ENCODE measurements at regions not wholly inside any gene's neighbourhood (a gene's known extent, or its start where the extent isn't known, plus 50 kb on each side); places are given as distances from the start of the nearest gene placed in this dataset.
"Not testable (repeated sequence)": the region's sequence is repeated elsewhere in the genome, so short reads cannot be mapped to it uniquely, and the experiment has no call there.

GRCh38 chr2:109707281-109708147 is 86.6 kb upstream of the RGPD5 start:
- Histone ChIP-seq H3K4me3 (ENCODE audit: extremely low read depth, insufficient read depth, low read length, poor library complexity, severe bottlenecking) (no peak overlapping the region), H3K36me3 (ENCODE audit: control insufficient read depth, insufficient read depth, low read length) (no peaks in the 10 kb centered on the region), H3K27ac (ENCODE audit: low read depth, low read length, severe bottlenecking) (no peak overlapping the region), H3K4me1 (ENCODE audit: control insufficient read depth, insufficient read depth, low read length, poor library complexity, severe bottlenecking) (peaks cover 2% of the 10 kb centered on the region), H3K9me3 (ENCODE audit: control insufficient read depth, low read length) (no peaks in the 10 kb centered on the region)
- 83 to 91% methylated on average over 3 to 7 of the region's 9 CpGs for WGBS, 2 experiments (ENCODE audit: insufficient coverage in 2 of 2)

- Histone ChIP-seq H3K27ac (ENCODE audit: low read depth, low read length, severe bottlenecking) (no peak overlapping the region), H3K36me3 (ENCODE audit: control insufficient read depth, insufficient read depth, low read length) (no peaks in the 10 kb centered on the region), H3K4me1 (ENCODE audit: control insufficient read depth, insufficient read depth, low read length, poor library complexity, severe bottlenecking) (no peaks in the 10 kb centered on the region), H3K9me3 (ENCODE audit: control insufficient read depth, low read length) (no peaks in the 10 kb centered on the region), H3K4me3 (ENCODE audit: extremely low read depth, insufficient read depth, low read length, poor library complexity, severe bottlenecking) (no peak overlapping the region)
- 92 to 97% methylated on average over 5 of the region's 7 CpGs for WGBS, 2 experiments (ENCODE audit: insufficient coverage in 2 of 2)
These were observed 83.4 kb upstream of the RGPD5 start for GRCh38 chr2:109710505-109711229.

- no peaks in the 10 kb centered on the region for H3K9me3 ChIP-seq (ENCODE audit: control insufficient read depth, low read length)
- H3K27ac ChIP-seq (ENCODE audit: low read depth, low read length, severe bottlenecking), result no peak overlapping the region
- H3K4me3 ChIP-seq (ENCODE audit: extremely low read depth, insufficient read depth, low read length, poor library complexity, severe bottlenecking), result no peak overlapping the region
- 81 to 84% methylated on average over 10 to 11 of the region's 11 CpGs for WGBS, 2 experiments (ENCODE audit: insufficient coverage in 2 of 2)
- H3K36me3 ChIP-seq (ENCODE audit: control insufficient read depth, insufficient read depth, low read length), result no peaks in the 10 kb centered on the region
- no peaks in the 10 kb centered on the region for H3K4me1 ChIP-seq (ENCODE audit: control insufficient read depth, insufficient read depth, low read length, poor library complexity, severe bottlenecking)
These were observed 82.6 kb upstream of the RGPD5 start for GRCh38 chr2:109711230-109712122.

- no peaks in the 10 kb centered on the region for H3K36me3 ChIP-seq (ENCODE audit: control insufficient read depth, insufficient read depth, low read length)
- H3K27ac ChIP-seq (ENCODE audit: low read depth, low read length, severe bottlenecking), result no peak overlapping the region
- H3K9me3 ChIP-seq (ENCODE audit: control insufficient read depth, low read length), result no peaks in the 10 kb centered on the region
- 75 to 93% methylated on average over 1 to 2 of the region's 2 CpGs for WGBS, 2 experiments (ENCODE audit: insufficient coverage in 2 of 2)
- no peak overlapping the region for H3K4me3 ChIP-seq (ENCODE audit: extremely low read depth, insufficient read depth, low read length, poor library complexity, severe bottlenecking)
- no peaks in the 10 kb centered on the region for H3K4me1 ChIP-seq (ENCODE audit: control insufficient read depth, insufficient read depth, low read length, poor library complexity, severe bottlenecking)
These were observed 82.0 kb upstream of the RGPD5 start for GRCh38 chr2:109712123-109712449.

GRCh38 chr2:109712746-109713145 is 81.4 kb upstream of the RGPD5 start:
- Histone ChIP-seq H3K4me3 (ENCODE audit: extremely low read depth, insufficient read depth, low read length, poor library complexity, severe bottlenecking) (no peak overlapping the region), H3K9me3 (ENCODE audit: control insufficient read depth, low read length) (no peaks in the 10 kb centered on the region), H3K27ac (ENCODE audit: low read depth, low read length, severe bottlenecking) (no peak overlapping the region), H3K36me3 (ENCODE audit: control insufficient read depth, insufficient read depth, low read length) (no peaks in the 10 kb centered on the region), H3K4me1 (ENCODE audit: control insufficient read depth, insufficient read depth, low read length, poor library complexity, severe bottlenecking) (no peaks in the 10 kb centered on the region)
- 96% methylated on average over 4 of the region's 5 CpGs; no CpG with 5 or more reads in 1 of the 2 experiments for WGBS, 2 experiments (ENCODE audit: insufficient coverage in 2 of 2)

- H3K4me1 ChIP-seq (ENCODE audit: control insufficient read depth, insufficient read depth, low read length, poor library complexity, severe bottlenecking), result no peaks in the 10 kb centered on the region
- WGBS, 2 experiments (ENCODE audit: insufficient coverage in 2 of 2), result 27% methylated on average over 1 of the region's 1 CpG; no CpG with 5 or more reads in 1 of the 2 experiments
- H3K27ac ChIP-seq (ENCODE audit: low read depth, low read length, severe bottlenecking), result no peak overlapping the region
- H3K9me3 ChIP-seq (ENCODE audit: control insufficient read depth, low read length), result no peaks in the 10 kb centered on the region
- no peaks in the 10 kb centered on the region for H3K36me3 ChIP-seq (ENCODE audit: control insufficient read depth, insufficient read depth, low read length)
- no peak overlapping the region for H3K4me3 ChIP-seq (ENCODE audit: extremely low read depth, insufficient read depth, low read length, poor library complexity, severe bottlenecking)
These were observed 78.7 kb upstream of the RGPD5 start for GRCh38 chr2:109715313-109715805.

GRCh38 chr2:109716596-109716995 is 77.5 kb upstream of the RGPD5 start:
- 86 to 88% methylated on average over 1 of the region's 4 CpGs for WGBS, 2 experiments (ENCODE audit: insufficient coverage in 2 of 2)
- not testable (repeated sequence) for H3K4me1 ChIP-seq (ENCODE audit: control insufficient read depth, insufficient read depth, low read length, poor library complexity, severe bottlenecking); H3K9me3 ChIP-seq (ENCODE audit: control insufficient read depth, low read length); H3K27ac ChIP-seq (ENCODE audit: low read depth, low read length, severe bottlenecking); H3K36me3 ChIP-seq (ENCODE audit: control insufficient read depth, insufficient read depth, low read length); H3K4me3 ChIP-seq (ENCODE audit: extremely low read depth, insufficient read depth, low read length, poor library complexity, severe bottlenecking)

- no peak overlapping the region for H3K4me3 ChIP-seq (ENCODE audit: extremely low read depth, insufficient read depth, low read length, poor library complexity, severe bottlenecking)
- H3K4me1 ChIP-seq (ENCODE audit: control insufficient read depth, insufficient read depth, low read length, poor library complexity, severe bottlenecking), result no peaks in the 10 kb centered on the region
- no peaks in the 10 kb centered on the region for H3K36me3 ChIP-seq (ENCODE audit: control insufficient read depth, insufficient read depth, low read length)
- H3K9me3 ChIP-seq (ENCODE audit: control insufficient read depth, low read length), result no peaks in the 10 kb centered on the region
- no peak overlapping the region for H3K27ac ChIP-seq (ENCODE audit: low read depth, low read length, severe bottlenecking)
- no CpG with 5 or more reads among the region's 2 CpGs for WGBS, 2 experiments (ENCODE audit: insufficient coverage in 2 of 2)
These were observed 76.0 kb upstream of the RGPD5 start for GRCh38 chr2:109718139-109718538.

- Histone ChIP-seq H3K27ac (ENCODE audit: low read depth, low read length, severe bottlenecking) (no peak overlapping the region), H3K4me1 (ENCODE audit: control insufficient read depth, insufficient read depth, low read length, poor library complexity, severe bottlenecking) (no peaks in the 10 kb centered on the region), H3K36me3 (ENCODE audit: control insufficient read depth, insufficient read depth, low read length) (no peaks in the 10 kb centered on the region), H3K4me3 (ENCODE audit: extremely low read depth, insufficient read depth, low read length, poor library complexity, severe bottlenecking) (no peak overlapping the region), H3K9me3 (ENCODE audit: control insufficient read depth, low read length) (no peaks in the 10 kb centered on the region)
- WGBS, 2 experiments (ENCODE audit: insufficient coverage in 2 of 2), result 85 to 96% methylated on average over 4 to 5 of the region's 6 CpGs
These were observed 74.2 kb upstream of the RGPD5 start for GRCh38 chr2:109719871-109720270.

GRCh38 chr2:109720380-109721106 is 73.6 kb upstream of the RGPD5 start:
- 63 to 100% methylated on average over 1 to 3 of the region's 3 CpGs for WGBS, 2 experiments (ENCODE audit: insufficient coverage in 2 of 2)
- Histone ChIP-seq H3K27ac (ENCODE audit: low read depth, low read length, severe bottlenecking) (no peak overlapping the region), H3K4me1 (ENCODE audit: control insufficient read depth, insufficient read depth, low read length, poor library complexity, severe bottlenecking) (no peaks in the 10 kb centered on the region), H3K4me3 (ENCODE audit: extremely low read depth, insufficient read depth, low read length, poor library complexity, severe bottlenecking) (no peak overlapping the region), H3K36me3 (ENCODE audit: control insufficient read depth, insufficient read depth, low read length) (no peaks in the 10 kb centered on the region), H3K9me3 (ENCODE audit: control insufficient read depth, low read length) (no peaks in the 10 kb centered on the region)

All from mesodermal cell (in vitro differentiated cells).